Activated B cell treated with CpG ODN at 0.5 μM for 24 hours (primary cell): ENCODE measurements at regions not wholly inside any gene's neighbourhood (a gene's known extent, or its start where the extent isn't known, plus 50 kb on each side); places are given as distances from the start of the nearest gene placed in this dataset.

Experiments
- ATAC-seq: fragments of 200-7000 bp; cut with Tn5 transposase; one replicate; pipeline ENCODE4 v1.10.0; 2021; ENCODE audit warnings: low read depth, mild to moderate bottlenecking, moderate library complexity
- CTCF ChIA-PET: fragments of 350-600 bp; sonication (Branson Sonifier 250); formaldehyde crosslinking; loops from one replicate; lab custom pipeline; 2021; ENCODE audit warnings: antibody characterized with exemption; lab: Charles Lee
- POLR2A ChIA-PET: fragments of 350-600 bp; sonication (Branson Sonifier 250); formaldehyde crosslinking; loops from one replicate; lab custom pipeline; 2021; ENCODE audit warnings: antibody characterized with exemption; lab: Charles Lee
- DNase-seq: peaks from one replicate; pipeline ENCODE4 v3.0.0; 2022
- H3K27ac Mint-ChIP-seq: one replicate; pipeline ENCODE4 v1.8.0; 2020; ENCODE audit warnings: mixed read lengths
- H3K27me3 Mint-ChIP-seq: one replicate; pipeline ENCODE4 v1.8.0; 2021; ENCODE audit warnings: mixed read lengths
- H3K36me3 Mint-ChIP-seq: one replicate; pipeline ENCODE4 v1.8.0; 2021; ENCODE audit warnings: low read depth, mixed read lengths
- H3K4me1 Mint-ChIP-seq: one replicate; pipeline ENCODE4 v1.8.0; 2021; ENCODE audit warnings: mixed read lengths
- H3K4me3 Mint-ChIP-seq: one replicate; pipeline ENCODE4 v1.8.0; 2020; ENCODE audit warnings: mild to moderate bottlenecking, mixed read lengths
- H3K9me3 Mint-ChIP-seq: one replicate; pipeline ENCODE4 v1.8.0; 2020; ENCODE audit warnings: mixed read lengths
- CTCF ChIP-seq: fragments of 200-600 bp; IDR thresholded peaks from one replicate; pipeline ENCODE4 v1.8.0; 2022; ENCODE audit warnings: antibody characterized with exemption, mild to moderate bottlenecking
- intact Hi-C: fragments of 100-400 bp; cut with micrococcal nuclease; formaldehyde crosslinking; loops from one replicate; pipeline ENCODE4 v1.15.1; 2024

DNA sequence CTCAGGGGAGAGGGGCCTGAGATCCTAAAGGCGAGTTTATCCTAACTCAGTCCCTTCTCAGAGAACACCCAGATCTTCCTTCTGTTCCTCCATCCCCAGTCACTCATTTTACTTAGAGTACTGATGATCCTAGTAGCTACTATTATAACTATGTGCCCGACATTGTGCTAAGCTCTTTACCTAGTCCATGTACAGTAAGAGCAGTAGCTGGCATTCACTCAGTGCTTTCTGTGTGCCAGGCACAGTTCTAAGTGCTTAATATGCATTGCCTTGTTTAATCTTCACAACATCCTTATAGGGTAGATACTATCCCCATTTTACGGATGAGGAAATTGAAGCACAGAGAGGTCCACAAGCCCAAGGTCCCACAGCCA lies 58.3 kb downstream of the FRMPD3 start:
- ChIA-PET CTCF (no interaction called here), POLR2A (no interaction called here)
- DNase-seq (no peak), ATAC-seq (no peak)
- Mint-ChIP-seq H3K4me1 (peaks cover 6% of the 10 kb centered on the region), H3K9me3 (peaks cover 2% of the 10 kb centered on the region), H3K4me3 (no peak overlapping the region), H3K27me3 (peaks cover 18% of the 10 kb centered on the region), H3K27ac (no peak overlapping the region), H3K36me3 (no peaks in the 10 kb centered on the region)
- intact Hi-C loops: no loop called here
- TF ChIP-seq CTCF: no peak

GRCh38 chrX:107508925-107509324 lies 59.5 kb downstream of the FRMPD3 start:
- H3K4me1 Mint-ChIP-seq: peaks cover 6% of the 10 kb centered on the region
- TF ChIP-seq CTCF: no peak
- no peak overlapping the region for H3K4me3 Mint-ChIP-seq
- CTCF ChIA-PET: no interaction called here
- ATAC-seq (no peak), DNase-seq (no peak)
- peaks cover 2% of the 10 kb centered on the region for H3K9me3 Mint-ChIP-seq
- intact Hi-C loops: no loop called here
- H3K27me3 Mint-ChIP-seq: peaks cover 13% of the 10 kb centered on the region
- POLR2A ChIA-PET: no interaction called here
- no peaks in the 10 kb centered on the region for H3K36me3 Mint-ChIP-seq
- H3K27ac Mint-ChIP-seq: no peak overlapping the region

GRCh38 chrX:107514944-107515343 lies 65.5 kb downstream of the FRMPD3 start:
- Mint-ChIP-seq H3K36me3 (no peaks in the 10 kb centered on the region), H3K9me3 (no peaks in the 10 kb centered on the region), H3K27ac (no peak overlapping the region), H3K27me3 (peaks cover 5% of the 10 kb centered on the region), H3K4me1 (no peaks in the 10 kb centered on the region), H3K4me3 (no peak overlapping the region)
- POLR2A ChIA-PET: no interaction called here
- intact Hi-C loops: no loop called here
- no peak for DNase-seq
- CTCF ChIA-PET: no interaction called here
- TF ChIP-seq CTCF: no peak
- no peak for ATAC-seq

- intact Hi-C loops: no loop called here
- DNase-seq (no peak), ATAC-seq (no peak)
- H3K4me1 Mint-ChIP-seq: no peaks in the 10 kb centered on the region
- H3K27ac Mint-ChIP-seq: no peak overlapping the region
- no peaks in the 10 kb centered on the region for H3K9me3 Mint-ChIP-seq
- CTCF ChIA-PET: no interaction called here
- TF ChIP-seq CTCF: no peak
- POLR2A ChIA-PET: no interaction called here
- no peaks in the 10 kb centered on the region for H3K36me3 Mint-ChIP-seq
- H3K4me3 Mint-ChIP-seq: no peak overlapping the region
- peaks cover 4% of the 10 kb centered on the region for H3K27me3 Mint-ChIP-seq
Observed at GRCh38 chrX:107521877-107522586, 72.6 kb downstream of the FRMPD3 start.

GRCh38 chrX:107522901-107523300 lies 73.4 kb downstream of the FRMPD3 start:
- ChIA-PET POLR2A (no interaction called here), CTCF (no interaction called here)
- no peaks in the 10 kb centered on the region for H3K36me3 Mint-ChIP-seq
- no peaks in the 10 kb centered on the region for H3K4me1 Mint-ChIP-seq
- H3K4me3 Mint-ChIP-seq: no peak overlapping the region
- no peaks in the 10 kb centered on the region for H3K9me3 Mint-ChIP-seq
- H3K27ac Mint-ChIP-seq: no peak overlapping the region
- intact Hi-C loops: no loop called here
- peaks cover 2% of the 10 kb centered on the region for H3K27me3 Mint-ChIP-seq
- DNase-seq (no peak), ATAC-seq (no peak)
- no peak for TF ChIP-seq CTCF
